Dedifferentiated amniotic fluid mesenchymal stem cell (primary cell): ENCODE measurements at regions not wholly inside any gene's neighbourhood (a gene's known extent, or its start where the extent isn't known, plus 50 kb on each side); places are given as distances from the start of the nearest gene placed in this dataset.

Source experiments
- DNase-seq: peaks from one replicate; pipeline ENCODE4 v3.0.0-alpha.2; 2016; ENCODE audit errors: extremely low spot score

DNA sequence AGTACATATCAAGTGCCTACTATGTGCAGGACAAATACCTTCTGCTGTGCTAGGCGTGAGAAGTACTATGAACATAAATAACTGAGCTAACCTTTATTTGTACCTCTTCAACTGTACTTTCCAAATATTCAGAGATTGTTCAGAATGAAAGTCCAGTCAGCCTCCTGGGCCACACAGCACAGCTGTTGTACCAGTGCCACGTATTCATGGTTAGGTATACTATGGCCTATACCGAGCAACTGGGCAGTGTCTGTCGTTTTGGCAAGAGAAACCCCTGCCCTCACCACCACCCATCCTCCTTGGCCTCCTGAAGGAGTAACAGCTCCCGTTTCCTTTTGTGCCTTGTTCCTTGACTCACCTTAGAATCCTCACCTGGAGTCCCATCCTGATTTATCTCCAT lies 53.0 kb downstream of the RASSF10 start:
- DNase-seq: no peak

DNA sequence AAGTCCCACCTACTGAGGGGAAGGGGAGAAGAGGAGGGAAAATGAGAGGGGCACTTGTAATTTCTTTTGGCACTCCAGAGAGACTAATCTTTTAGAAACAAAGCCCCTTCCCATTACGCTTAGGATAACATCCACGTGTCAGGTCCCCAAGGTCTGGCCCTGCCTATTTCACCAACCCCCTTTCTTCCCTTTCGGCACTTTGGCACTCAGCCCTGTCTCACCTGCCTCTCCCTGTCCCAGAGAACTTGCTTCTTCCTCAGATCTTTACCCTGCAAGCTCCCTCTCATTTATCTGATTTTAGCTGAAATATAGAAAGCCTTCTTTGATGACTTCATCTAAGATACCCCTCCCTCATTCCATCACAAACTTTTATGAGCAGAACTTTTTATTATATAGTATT lies 55.5 kb downstream of the RASSF10 start:
- no peak for DNase-seq

DNA sequence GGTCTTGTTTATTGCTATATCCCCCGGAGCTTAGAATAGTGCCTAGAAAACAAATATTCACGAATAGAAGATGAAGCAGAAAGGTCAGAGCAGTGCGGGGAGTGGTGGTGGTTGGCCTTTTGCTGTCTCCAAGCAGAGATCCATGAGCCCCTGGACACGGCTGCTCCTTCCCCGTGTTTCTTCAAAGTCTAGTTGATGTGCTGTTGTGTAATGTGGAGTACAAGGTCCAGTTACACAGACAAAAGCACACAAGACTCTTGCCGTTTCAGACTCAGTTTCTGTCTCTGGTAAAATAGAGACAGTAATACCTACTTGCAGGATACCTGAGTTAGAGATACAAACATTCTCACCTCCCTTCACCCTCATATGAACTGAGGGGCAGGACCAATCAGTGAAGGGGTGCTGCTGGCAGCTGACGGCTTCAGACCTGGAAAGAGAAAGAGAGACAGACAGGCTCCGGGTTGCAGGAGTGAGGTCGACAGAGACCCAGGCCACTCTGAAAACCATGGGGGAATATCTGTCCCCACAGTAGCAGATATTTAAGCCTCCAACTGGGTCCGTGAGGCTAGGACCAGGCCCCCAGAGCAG lies 56.2 kb downstream of the RASSF10 start:
- no peak for DNase-seq

DNA sequence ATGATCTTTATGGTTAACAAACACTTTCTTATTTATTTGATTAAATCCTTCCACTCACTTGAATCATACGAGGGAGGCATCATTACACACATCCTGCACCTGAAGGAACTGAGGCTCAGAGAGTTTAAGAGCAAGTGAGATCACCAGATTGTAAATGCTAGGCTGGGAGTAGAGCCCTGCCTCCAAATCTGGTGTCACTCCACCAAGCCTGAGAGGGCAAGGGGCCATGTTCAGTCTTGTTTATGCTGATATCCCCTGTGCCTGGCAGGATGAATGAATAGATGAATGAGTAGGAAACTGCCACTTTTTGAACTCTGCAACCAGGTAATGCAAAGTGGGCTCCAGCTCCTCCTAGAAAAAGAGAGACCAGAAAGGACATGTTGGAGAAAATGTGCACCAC lies 59.1 kb downstream of the RASSF10 start:
- DNase-seq: no peak

DNA sequence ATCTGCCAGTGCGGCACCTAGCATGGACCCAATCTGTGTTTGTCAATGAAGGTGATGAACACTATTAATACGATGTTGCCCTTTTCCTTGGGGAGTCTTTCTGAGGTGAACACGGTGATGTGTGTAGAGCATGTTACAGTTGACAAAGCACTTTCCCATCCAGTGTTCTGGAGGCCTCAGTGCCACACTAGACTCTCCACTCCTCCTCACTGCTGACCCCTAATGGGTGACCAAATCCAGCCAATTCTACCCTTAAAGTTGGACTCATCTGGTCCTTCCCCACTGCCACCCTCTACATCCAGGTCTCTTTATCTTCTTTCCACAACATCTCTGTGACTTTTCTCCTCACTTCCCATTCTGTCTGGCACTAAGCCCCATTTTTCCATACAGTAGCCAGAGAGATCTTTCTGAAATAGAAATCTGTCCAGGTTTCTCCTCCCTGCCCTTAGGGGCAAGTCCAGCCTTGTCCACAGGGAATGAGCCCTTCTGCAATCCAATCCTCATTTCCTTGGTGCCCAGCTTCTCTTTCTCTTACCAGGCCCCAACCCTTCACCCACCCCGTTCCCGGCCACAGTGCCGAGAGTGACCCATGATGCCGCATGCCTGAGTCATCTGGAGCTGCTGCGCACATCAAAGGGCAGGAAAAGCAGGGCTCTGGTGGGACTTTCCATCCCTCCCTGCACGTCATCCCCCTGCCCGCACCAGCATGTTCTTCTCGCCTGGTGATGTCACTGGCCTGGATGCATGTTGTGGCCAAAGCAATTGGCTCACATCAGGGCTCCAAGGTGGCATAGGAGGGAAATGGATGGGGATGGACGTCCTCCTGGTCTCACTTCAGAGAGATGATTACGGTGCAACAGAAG lies 64.2 kb downstream of the RASSF10 start:
- DNase-seq: no peak

DNA sequence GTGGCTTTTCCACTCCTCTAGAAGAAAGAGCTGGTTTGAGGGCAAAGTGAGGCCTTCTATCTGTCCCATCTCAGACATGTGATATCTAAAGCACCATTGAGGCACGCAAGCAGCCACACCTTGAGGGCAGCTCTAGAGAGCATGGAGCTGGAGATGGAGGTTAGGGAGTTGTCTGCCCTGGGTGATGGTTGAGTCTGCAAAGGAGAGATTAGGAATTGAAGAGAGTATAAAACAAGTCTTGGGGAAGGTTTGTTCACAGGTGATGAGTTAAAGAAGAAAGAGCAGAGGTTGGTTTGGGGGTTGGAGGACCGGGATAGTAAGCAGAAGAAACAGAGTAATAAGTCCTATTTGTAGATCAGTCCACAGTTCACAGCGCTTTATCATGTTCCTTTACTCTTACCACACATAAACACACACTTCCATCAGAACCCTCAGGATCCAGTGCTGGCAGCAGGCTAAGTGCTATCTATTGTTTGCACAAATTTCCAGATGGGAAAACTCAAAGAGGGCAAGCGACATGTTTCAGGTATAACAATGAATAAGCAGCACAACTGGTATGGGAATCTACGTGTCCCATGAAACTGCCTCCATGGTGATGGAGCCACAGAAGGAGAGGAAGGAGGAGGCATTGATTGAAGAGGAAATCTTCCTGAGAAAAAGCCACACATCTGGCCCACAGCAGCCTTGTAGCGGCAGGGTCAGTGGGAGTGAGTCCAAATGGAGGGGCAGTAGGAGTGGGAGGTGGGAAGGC lies 65.8 kb downstream of the RASSF10 start:
- DNase-seq: no peak

DNA sequence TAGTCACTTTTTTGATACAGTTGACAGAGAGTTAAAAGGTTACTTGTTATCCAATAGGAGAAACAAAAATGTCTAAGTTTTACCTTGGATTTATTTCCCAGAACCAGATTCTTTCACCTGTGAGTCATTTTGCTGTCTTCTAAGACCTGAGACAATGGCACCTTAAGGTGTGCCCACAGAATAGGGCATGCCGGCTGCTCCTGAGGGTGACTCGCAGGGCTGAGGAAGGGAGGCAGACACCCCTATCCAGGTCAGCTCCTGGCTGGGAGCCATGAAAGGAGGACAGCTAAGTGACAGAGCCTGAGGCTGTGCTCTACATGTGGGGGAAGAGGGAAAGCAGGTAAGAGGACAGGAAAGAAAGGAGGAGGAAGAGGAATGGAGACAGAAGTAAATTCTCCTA lies 67.8 kb downstream of the RASSF10 start:
- DNase-seq: no peak

DNA sequence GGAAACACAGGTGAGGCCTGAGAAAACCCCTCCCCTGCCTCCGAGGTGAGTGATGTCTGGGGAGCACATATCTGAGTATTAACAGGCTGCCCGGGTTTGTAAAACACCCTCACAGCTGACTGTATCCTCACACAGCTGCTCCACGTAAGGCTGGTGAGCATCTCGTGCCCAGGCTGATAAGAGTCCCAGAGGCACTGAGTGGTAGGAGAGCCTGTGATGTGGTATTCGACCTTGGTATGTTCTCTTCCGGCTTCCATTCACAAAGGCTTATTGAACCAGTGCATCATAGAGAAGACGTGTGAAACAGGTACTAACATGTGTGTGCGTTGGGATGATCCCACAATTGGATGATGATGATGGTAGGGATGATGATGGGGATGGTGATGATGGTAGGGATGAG lies 71.7 kb downstream of the RASSF10 start:
- no peak for DNase-seq

DNA sequence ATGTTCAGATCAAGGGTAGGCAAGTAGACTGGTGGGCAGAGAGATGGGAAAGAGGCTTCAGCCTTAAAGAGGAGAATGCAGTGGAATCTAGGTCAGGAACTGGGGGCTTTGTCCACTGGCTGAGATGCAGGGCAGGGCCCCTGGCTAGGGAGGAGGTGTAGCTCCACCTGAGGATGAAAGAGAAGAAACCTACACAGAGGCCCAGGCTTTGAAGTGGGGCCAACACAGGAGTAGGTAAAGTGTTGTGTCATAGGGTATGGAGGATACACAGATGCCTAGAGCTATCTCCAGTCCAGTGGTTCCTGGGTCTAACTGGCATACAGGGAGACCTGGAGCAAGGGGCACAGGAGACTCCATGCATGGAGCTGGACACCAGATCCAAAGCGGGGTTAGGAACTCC lies 73.5 kb downstream of the RASSF10 start:
- DNase-seq: no peak

DNA sequence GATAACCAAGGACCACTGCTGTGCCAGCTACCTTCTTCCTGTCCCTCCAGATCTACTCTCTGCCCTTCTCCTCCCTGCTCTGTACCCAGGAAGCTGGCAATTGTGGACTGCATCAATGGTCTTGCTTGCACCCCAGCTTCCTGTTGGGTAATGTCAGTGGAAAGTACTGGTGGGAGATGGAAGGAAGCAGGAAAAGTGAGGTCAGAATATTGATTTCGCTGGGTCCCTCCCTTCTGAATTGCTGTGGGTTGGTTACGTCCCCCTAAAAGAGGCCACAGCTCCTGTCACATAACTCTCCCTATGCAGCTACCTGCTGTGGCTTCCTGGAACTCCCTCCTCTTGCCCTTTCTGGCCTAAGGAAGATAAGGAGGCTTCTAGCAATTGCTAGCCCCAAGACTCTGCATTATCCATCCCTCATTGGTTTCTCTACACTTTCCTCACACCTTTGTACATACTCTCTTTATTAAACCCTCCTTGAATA lies 81.2 kb downstream of the RASSF10 start:
- DNase-seq: no peak

DNA sequence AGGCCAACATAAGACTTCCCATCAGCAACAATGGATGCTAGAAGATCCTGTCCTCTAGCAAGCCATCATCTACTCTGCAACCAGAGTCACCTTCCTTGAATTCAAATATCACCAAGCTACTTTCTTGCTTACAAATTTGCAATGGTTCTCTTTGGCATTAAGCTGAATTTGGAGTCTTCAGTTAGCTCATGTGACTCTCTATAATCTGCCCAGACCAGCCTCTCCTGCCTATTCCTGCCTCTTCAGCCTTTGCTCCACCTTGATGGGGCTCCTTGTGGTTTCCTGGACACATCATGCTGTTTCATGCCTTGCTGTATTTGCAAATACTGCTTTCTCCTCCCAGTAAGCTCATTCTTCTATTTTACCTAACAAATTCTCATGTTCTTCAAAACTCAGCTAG lies 82.3 kb downstream of the RASSF10 start:
- DNase-seq: no peak

DNA sequence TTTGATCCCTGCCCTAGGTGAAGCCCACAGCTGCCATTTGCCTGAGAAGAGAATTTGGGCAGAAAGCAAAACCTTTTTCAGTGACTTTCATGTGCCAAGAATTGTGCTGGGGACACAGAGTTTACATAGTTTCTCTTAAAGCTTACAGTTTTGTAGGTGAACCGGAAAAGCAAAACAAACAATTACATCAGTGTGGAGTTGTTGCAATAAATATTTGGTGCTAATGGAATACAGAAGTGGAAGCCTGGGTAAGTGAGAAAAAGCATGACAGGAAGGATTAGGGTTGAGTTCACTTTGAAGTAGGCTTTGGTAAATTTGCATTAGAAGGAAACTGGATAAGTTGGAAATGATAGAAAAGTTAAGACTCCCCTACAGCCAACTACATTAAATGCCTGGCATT lies 82.7 kb downstream of the RASSF10 start:
- no peak for DNase-seq

DNA sequence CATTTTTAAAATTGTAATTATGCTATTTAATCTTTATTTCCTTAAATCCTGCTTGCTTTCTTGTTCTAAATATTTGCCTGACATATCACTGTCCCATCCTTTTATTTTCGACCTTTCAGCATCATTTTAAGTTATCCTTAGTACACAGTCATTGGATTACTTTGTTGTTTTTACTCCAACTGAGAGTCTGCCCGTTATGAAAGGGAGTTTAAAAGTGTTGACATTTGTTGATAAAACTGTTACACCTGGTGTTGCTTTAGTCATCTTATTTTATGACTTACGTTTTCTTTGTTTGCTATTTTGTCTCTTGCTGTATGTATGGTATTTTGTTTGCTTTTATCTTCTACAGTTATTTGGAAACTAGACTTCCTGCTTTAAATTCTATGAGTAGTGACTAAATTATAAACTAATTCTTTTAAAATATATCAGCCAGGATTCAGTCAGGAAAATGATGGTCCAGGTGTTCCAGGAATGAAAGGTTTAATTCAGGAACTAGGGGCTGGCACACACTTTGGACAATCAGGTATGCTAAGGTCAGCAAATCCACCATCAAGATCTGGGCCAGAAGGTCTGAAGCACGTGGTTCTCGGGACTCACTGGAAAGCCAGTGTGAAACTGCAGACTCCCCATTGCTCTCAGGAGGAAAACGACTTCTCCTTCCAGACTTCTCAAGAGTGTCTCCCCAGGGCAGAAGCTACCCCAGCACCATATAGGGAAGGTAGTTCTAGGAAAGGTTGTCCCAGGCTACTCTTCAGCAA lies 86.0 kb downstream of the RASSF10 start:
- DNase-seq: no peak

DNA sequence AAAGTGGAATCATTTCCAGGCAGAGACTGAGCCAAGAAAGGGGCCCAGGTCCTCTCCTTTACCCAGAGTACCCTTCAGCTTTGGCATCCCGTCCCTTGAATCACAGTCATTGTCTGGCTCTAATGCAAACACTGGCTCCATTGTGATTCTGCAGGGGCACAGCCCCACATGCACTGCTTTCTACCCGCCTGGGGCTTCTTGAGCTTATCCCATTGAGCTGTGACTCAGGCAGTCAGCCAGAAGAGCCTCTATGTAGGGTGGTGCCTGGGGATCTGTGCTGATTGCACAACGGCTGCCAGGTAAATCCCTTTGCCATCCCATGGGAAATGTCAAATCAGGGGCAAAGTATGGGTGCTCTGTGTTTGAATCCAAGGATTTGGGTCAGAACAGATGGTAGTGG lies 88.9 kb downstream of the RASSF10 start:
- no peak for DNase-seq

DNA sequence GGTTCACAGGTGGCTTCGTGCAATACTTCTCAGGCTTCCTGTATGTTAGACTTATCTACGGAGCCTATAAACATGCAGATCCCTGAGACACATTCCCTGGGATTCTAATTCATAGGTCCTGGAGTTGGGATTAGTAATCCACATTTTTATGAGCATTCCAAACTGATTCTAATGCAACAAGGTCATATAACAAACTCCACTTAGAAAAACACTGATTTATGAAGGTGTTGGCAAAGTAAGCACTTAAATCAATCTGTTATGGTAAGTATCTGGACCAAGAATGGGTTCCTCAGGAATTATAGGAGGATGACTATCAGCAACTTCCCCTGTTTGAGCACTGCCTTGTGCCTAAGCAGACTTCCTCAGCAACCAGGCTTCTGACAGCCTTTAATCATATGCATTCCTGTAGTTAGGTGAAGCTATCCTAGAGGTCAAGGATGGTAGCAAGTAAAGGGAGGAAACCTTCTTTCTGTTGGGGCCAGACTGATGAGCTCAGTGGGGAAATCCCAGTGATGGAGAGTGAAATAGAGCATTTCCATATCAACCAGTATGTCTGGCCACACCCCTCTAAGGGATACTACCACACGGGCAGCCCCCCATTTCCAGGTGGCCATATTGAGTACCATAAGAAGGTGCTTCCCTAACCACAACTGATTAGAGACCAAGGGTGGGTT lies 89.6 kb downstream of the RASSF10 start:
- DNase-seq: no peak

DNA sequence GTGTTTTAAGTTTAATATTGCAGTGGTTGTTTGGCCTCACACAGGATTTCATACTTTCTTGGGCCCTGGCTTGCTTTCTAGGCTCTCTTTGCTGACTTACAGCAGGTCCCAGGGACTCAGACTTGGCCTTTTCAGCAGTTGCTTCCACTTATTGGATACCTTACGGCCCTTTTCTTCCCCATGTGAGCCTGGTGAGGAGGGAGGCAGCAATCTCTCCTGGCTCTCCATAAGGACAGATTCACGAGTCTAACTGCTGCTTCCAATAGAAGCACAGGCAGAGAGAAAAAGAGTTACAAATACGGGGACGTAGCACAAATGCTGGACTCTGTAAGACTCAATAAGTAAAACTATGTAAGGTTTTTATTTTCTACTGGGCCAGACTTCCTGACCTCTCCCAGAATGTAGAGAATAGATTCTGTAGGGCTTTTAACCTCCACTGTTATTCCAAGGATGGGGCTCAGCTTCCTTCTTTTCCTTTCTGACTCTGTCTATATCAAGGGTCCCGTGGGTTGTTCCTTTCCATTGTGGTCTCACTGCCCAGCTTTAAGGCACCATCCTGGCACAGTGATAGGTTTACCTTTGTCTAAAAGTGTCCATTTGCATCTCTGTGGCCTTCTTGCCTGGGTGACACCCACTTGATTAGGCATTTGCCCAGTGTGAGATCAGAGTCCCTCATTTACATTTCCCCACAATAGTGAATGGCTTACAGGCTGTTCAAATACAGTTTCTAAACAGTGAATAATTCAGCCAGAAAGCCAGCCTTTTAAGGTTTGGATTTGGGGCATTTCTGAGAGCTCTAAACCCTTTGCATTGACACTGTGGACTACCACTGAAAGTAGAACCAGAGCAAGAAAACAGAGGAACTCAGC lies 92.8 kb downstream of the RASSF10 start:
- no peak for DNase-seq

DNA sequence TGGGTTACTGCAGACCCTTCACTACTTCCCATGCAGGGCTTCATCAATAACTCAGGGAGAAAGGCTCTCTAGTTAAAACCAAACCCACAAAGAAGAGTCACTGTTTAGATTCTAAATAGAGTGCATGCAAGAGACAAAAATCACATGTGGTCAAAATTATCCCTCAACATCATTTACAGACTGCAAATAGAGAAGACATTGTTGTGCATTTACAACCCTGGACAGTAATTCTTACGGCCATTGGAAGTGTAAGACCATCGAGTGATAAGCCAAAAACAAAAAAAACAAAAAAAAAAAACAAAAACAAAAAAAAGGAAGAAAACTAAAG lies 93.4 kb downstream of the RASSF10 start:
- DNase-seq: no peak

DNA sequence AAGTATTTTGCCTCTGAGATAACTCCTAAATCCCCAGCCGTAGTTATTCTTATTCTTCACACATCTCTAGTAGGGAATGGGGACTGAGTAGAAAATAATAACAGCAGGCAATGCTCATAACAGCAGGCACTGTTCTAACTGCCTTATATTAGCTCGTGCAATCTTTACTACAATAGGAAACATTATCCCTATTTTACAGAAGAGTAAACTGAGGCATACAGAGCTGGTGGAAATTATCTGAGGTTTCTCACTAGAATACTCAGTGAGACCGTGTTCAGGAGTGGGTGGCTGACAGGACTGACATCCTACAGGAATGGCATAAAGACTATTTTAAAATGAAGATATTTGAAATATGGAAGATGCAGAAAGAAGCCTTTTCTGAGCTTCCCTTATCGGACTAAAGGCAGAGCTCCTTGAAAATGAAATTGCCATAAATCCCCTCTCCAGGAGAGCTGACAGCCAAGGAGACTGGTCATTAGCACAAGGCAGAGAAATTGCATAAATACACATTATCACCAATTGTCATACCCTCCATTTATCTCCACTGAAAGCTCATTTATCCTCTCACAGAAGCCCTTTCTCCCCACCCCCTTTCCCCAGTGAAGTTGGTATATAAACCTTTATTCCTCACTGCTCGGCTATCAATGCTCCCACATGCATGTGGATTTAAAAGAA lies 93.9 kb downstream of the RASSF10 start:
- DNase-seq: no peak

DNA sequence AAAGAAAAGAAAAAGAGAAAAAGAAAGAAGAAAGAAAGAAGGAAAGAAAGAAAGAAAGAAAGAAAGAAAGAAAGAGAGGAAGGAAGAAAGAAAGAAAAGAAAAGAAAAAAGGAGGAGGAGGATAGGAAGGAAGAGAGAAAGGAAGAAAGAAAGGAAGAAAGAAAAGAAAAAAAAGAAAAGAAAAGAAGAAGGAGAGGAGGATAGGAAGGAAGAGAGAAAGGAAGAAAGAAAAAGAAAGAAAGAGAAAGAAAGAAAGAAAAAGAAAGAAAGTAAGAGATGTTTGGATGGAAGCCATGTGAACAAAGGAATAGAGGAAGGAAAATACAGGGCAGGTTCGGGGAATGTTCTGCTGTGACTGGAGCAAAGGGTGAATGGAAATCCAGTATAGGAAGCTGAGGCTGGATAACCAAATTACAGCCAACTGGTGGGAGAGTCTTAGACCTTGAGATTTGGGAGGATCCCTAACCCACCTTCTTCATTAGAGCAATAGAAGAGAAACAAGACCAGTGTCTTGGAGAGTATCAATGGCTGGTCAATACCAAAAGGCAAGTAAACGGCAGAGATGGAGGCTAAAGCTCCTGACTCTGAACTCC lies 94.9 kb downstream of the RASSF10 start:
- DNase-seq: no peak
